K562 (cell line): ENCODE measurements at regions not wholly inside any gene's neighbourhood (a gene's known extent, or its start where the extent isn't known, plus 50 kb on each side); places are given as distances from the start of the nearest gene placed in this dataset.

Source experiments
- ATAC-seq: fragments of 200-7000 bp; cut with Tn5 transposase; 3 replicates; pipeline ENCODE4 v1.9.1; 2020; ENCODE audit warnings: moderate library complexity
- BruUV-seq: library from RNA; stranded (reverse); fragments of 400-500 nt; replicated peaks from 2 replicates; lab custom pipeline; 2021; lab: Mats Ljungman, UMichigan
- CTCF ChIA-PET: fragments of 300-600 bp; formaldehyde crosslinking; extraction: SDS; loops from one replicate; lab custom pipeline; 2021; ENCODE audit warnings: low intra/inter-chr PET ratio; lab: Yijun Ruan, JAX
- POLR2A ChIA-PET: fragments of 300-600, 350-650 bp; sonication (Branson Sonifier 250); formaldehyde crosslinking; extraction: SDS; loops from one replicate; lab custom pipeline; 2021; ENCODE audit warnings: antibody characterized with exemption, inconsistent platforms; lab: Yijun Ruan, JAX
- DNase-seq, 4 experiments: peaks; one replicate each; pipeline versions ENCODE4 v3.0.0 to v3.0.0-alpha.2; 2011 to 2018; ENCODE audit warnings: low spot score in 3 of 4, mixed read lengths in 3 of 4; ENCODE audit errors: extremely low read depth in 1 of 4
- FAIRE-seq: peaks from 2 replicates; lab custom pipeline; 2011; peaks lifted over from hg19 to GRCh38; lab: Jason Lieb, UNC
- H2AFZ ChIP-seq: 2 replicates; pipeline ENCODE4 v1.6.0; 2011; ENCODE audit warnings: low read depth, low read length, control low read depth, inconsistent platforms
- H3K27ac ChIP-seq: fragments of 200-600 bp; 3 replicates; pipeline ENCODE4 v1.8.0; 2011; ENCODE audit warnings: low read depth, mild to moderate bottlenecking, control low read depth, inconsistent platforms, low read length, moderate library complexity, mixed read lengths; ENCODE audit errors: extremely low read depth
- H3K27me3 ChIP-seq, 2 experiments: fragments of 300-600 bp in 1 of 2; 2 replicates in 1 of 2; 3 replicates in 1 of 2; pipeline versions ENCODE4 v1.6.0 to v1.8.0; 2011; ENCODE audit warnings: inconsistent platforms in 2 of 2, low read length in 2 of 2, mild to moderate bottlenecking in 1 of 2, mixed read lengths in 1 of 2, moderate library complexity in 1 of 2; ENCODE audit not compliant: control insufficient read depth in 2 of 2, insufficient read depth in 2 of 2
- H3K36me3 ChIP-seq: fragments of 300-600 bp; 3 replicates; pipeline ENCODE4 v1.8.0; 2011; ENCODE audit warnings: mild to moderate bottlenecking, low read length, inconsistent platforms; ENCODE audit not compliant: control insufficient read depth, insufficient read depth
- H3K4me1 ChIP-seq, 2 experiments: fragments of 200-600 bp in 1 of 2; replicated peaks in 1 of 2; 2 replicates in 1 of 2; 3 replicates in 1 of 2; pipeline versions ENCODE4 v1.5.1 to v1.8.0; 2011; ENCODE audit warnings: inconsistent platforms in 2 of 2, low read length in 2 of 2, mild to moderate bottlenecking in 1 of 2, mixed read lengths in 1 of 2, moderate library complexity in 1 of 2; ENCODE audit not compliant: control insufficient read depth in 2 of 2, insufficient read depth in 2 of 2
- H3K4me2 ChIP-seq: 2 replicates; pipeline ENCODE4 v1.6.1; 2011; ENCODE audit warnings: low read length, control low read depth, inconsistent platforms, mixed read lengths; ENCODE audit not compliant: insufficient read depth
- H3K4me3 ChIP-seq: fragments of 200-600 bp; sonication (generic), shearing (Covaris generic); 2 replicates; pipeline ENCODE4 v1.5.1; 2016; ENCODE audit warnings: control low read depth, inconsistent platforms
- H3K79me2 ChIP-seq: fragments of 200-600 bp; 3 replicates; pipeline ENCODE4 v1.8.0; 2011; ENCODE audit warnings: low read length, inconsistent platforms; ENCODE audit not compliant: control insufficient read depth, insufficient read depth
- H3K9ac ChIP-seq, 2 experiments: 2 replicates each; pipeline versions ENCODE4 v1.6.0 to v1.6.1; 2011; ENCODE audit warnings: low read depth in 2 of 2, low read length in 2 of 2, control low read depth in 1 of 2, inconsistent platforms in 1 of 2, mild to moderate bottlenecking in 1 of 2, mixed read lengths in 1 of 2; ENCODE audit not compliant: insufficient read depth in 1 of 2
- H3K9me1 ChIP-seq: one replicate; pipeline ENCODE4 v1.6.0; 2011; ENCODE audit warnings: inconsistent platforms, mild to moderate bottlenecking, low read length, moderate library complexity; ENCODE audit not compliant: control insufficient read depth, insufficient read depth
- H3K9me3 ChIP-seq: replicated peaks from 2 replicates; pipeline ENCODE4 v1.5.1; 2011; ENCODE audit warnings: low read depth, low read length, inconsistent platforms; ENCODE audit not compliant: control insufficient read depth, insufficient read depth
- H4K20me1 ChIP-seq: replicated peaks from 2 replicates; pipeline ENCODE4 v1.6.1; 2011; ENCODE audit warnings: low read length, inconsistent platforms, mixed read lengths; ENCODE audit not compliant: control insufficient read depth, insufficient read depth
- FOXM1 ChIP-seq, 2 experiments: fragments of 450-650 bp in 1 of 2; sonication (generic) in 1 of 2; formaldehyde crosslinking in 1 of 2; IDR thresholded peaks; 2 replicates each; pipeline versions ENCODE4 v1.6.1 to v1.9.0; 2017 to 2022; ENCODE audit warnings: low read depth in 2 of 2, mild to moderate bottlenecking in 2 of 2, missing genetic modification reagents in 1 of 2, moderate library complexity in 1 of 2
- MYC ChIP-seq, 2 experiments: fragments of 250-450 bp in 1 of 2; sonication (Bioruptor Pico) in 1 of 2; IDR thresholded peaks; 2 replicates each; pipeline versions ENCODE4 v1.5.1 to v1.6.1; 2012 to 2021; ENCODE audit warnings: low read depth in 2 of 2, borderline replicate concordance in 1 of 2, improper control_type of control experiment in 1 of 2, low read length in 1 of 2, mild to moderate bottlenecking in 1 of 2, moderate library complexity in 1 of 2
- PML ChIP-seq: IDR thresholded peaks from 2 replicates; pipeline ENCODE4 v1.6.1; 2012; ENCODE audit warnings: low read length, inconsistent platforms
- SRF ChIP-seq, 2 experiments: fragments of 250-450, 450-650 bp in 1 of 2; sonication (Bioruptor Pico) in 1 of 2; sonication (generic) in 1 of 2; formaldehyde crosslinking; IDR thresholded peaks; 2 replicates each; pipeline versions ENCODE4 v1.5.0 to v1.5.1; 2020 to 2022; ENCODE audit warnings: mild to moderate bottlenecking in 1 of 2, missing genetic modification reagents in 1 of 2
- ZNF174 ChIP-seq: fragments of 250-450 bp; sonication (Bioruptor Pico); IDR thresholded peaks from 2 replicates; pipeline ENCODE4 v1.4.0; 2020; ENCODE audit warnings: mild to moderate bottlenecking
- ZNF24 ChIP-seq: fragments of 450-650 bp; IDR thresholded peaks from 2 replicates; pipeline ENCODE4 v1.6.1; 2016
- WGBS: fragments of 100-300 bp; shearing (Covaris generic); methylation state at CpG from one replicate; pipeline ENCODE4 v1.1.6; 2016; ENCODE audit warnings: low coverage, mixed read lengths; ENCODE audit not compliant: insufficient coverage; ENCODE audit errors: missing lambda C conversion rate; 5-methylcytosine and 5-hydroxymethylcytosine counted together
- in situ Hi-C: fragments of 300-500 bp; cut with MboI; formaldehyde crosslinking; loops from 4 replicates; pipeline ENCODE4 v1.15.0; 2018; ENCODE audit warnings: inconsistent platforms, mixed read lengths
- intact Hi-C: fragments of 100-400 bp; cut with micrococcal nuclease; formaldehyde crosslinking; loops from 2 replicates; pipeline ENCODE4 v1.14.2; 2022
- TF ChIP-seq, protein P1 (sequence below): fragments of 450-650 bp; IDR thresholded peaks from 2 replicates; pipeline ENCODE4 v1.6.1; 2016; ENCODE audit warnings: antibody characterized with exemption
- TF ChIP-seq, protein P2 (sequence below): fragments of 450-650 bp; IDR thresholded peaks from 2 replicates; pipeline ENCODE4 v1.6.1; 2017; ENCODE audit warnings: antibody characterized with exemption, mild to moderate bottlenecking
- TF ChIP-seq, protein P3 (sequence below): sonication (generic); formaldehyde crosslinking; IDR thresholded peaks from 2 replicates; pipeline ENCODE4 v1.8.1; 2023; ENCODE audit warnings: mild to moderate bottlenecking, missing genetic modification reagents, moderate library complexity

DNA sequence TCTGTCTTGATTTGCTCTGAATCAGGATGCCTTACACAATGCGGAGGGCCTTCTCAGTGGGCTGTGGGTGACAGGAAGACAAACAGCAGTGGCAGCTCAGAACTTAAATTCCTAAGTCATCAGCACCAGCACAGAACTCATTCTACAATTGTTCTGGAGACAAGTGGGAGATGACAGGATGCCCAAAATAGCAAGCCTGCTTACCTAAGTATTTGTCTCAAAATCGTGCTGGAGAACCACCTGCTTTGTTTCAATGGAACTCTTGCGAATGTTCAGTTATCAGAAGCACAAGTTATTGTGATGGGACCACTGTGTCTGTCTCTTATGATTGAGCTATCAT lies 76.1 kb downstream of the VCAM1 start:
- in situ Hi-C loops (no loop called here), intact Hi-C loops (no loop called here)
- DNase-seq (no peak), ATAC-seq (no peak), FAIRE-seq (no peak)
- TF ChIP-seq, protein P1, sequence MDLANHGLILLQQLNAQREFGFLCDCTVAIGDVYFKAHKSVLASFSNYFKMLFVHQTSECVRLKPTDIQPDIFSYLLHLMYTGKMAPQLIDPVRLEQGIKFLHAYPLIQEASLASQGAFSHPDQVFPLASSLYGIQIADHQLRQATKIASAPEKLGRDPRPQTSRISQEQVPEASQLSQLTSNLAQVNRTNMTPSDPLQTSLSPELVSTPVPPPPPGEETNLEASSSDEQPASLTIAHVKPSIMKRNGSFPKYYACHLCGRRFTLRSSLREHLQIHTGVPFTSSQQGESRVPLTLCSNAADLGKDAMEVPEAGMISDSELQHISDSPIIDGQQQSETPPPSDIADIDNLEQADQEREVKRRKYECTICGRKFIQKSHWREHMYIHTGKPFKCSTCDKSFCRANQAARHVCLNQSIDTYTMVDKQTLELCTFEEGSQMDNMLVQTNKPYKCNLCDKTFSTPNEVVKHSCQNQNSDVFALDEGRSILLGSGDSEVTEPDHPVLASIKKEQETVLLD, result no peak
- H3K9me1 ChIP-seq, result no peaks in the 10 kb centered on the region
- H3K4me1 ChIP-seq, result peaks cover 0 to 12% of the 10 kb centered on the region in 2 experiments; a peak in 3 of 5 replicates
- H3K9me3 ChIP-seq, result no peaks in the 10 kb centered on the region
- no peak overlapping the region for H3K9ac ChIP-seq
- H3K4me2 ChIP-seq, result no peak overlapping the region
- WGBS, result 55% methylated on average over 3 of the region's 3 CpGs
- no peaks in the 10 kb centered on the region for H3K27me3 ChIP-seq
- no peaks in the 10 kb centered on the region for H3K79me2 ChIP-seq
- H3K4me3 ChIP-seq, result no peak overlapping the region
- ChIA-PET CTCF (no interaction called here), POLR2A (interaction anchor here (1.4 kb wide), 1 partner anchor 27 kb away, joined by 3 read pairs; no protein-coding TSS in a partner anchor)
- no peaks in the 10 kb centered on the region for H3K36me3 ChIP-seq
- peak overlapping the region; percentile 38; the same call in 1 of the 2 replicates for H2AFZ ChIP-seq
- H4K20me1 ChIP-seq, result no peaks in the 10 kb centered on the region
- H3K27ac ChIP-seq, result no peak overlapping the region
- no TSS peak for BruUV-seq

DNA sequence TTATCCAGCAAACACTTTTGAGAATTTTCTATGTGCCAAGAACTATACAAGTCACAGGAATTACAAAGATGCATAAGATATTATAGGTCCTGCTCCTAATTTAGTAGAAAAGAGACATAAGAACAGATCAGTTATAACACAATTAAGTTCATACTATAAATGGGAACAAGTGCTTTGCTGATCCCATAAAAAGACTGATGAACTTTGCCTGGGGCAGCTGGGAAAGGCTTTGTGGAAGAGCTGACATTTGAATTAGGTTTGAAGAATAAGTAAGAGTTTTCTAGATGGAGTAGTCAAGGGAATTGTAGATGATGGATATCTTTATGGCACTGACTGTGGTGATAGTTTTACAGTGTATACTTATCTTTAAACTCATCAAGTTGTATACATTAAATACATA lies 76.5 kb downstream of the VCAM1 start:
- Histone ChIP-seq H3K9ac (no peak overlapping the region), H3K27ac (no peak overlapping the region), H3K9me3 (no peaks in the 10 kb centered on the region), H3K4me1 (peaks cover 0 to 12% of the 10 kb centered on the region in 2 experiments; a peak in 3 of 5 replicates), H4K20me1 (no peaks in the 10 kb centered on the region), H3K27me3 (no peaks in the 10 kb centered on the region), H3K4me2 (no peak overlapping the region), H3K9me1 (no peaks in the 10 kb centered on the region), H3K4me3 (no peak overlapping the region), H2AFZ (no peak overlapping the region), H3K79me2 (no peaks in the 10 kb centered on the region), H3K36me3 (no peaks in the 10 kb centered on the region)
- in situ Hi-C loops (no loop called here), intact Hi-C loops (no loop called here)
- FAIRE-seq (no peak), ATAC-seq (no peak), DNase-seq (no peak)
- no TSS peak for BruUV-seq
- ChIA-PET CTCF (no interaction called here), POLR2A (interaction anchor here (1.4 kb wide), 1 partner anchor 28 kb away, joined by 3 read pairs; no protein-coding TSS in a partner anchor)
- TF ChIP-seq ZNF24 (no peak), PML (no peak), SRF (CRISPR knock-in tag; IDR thresholded peaks at IDR 0.05) (no peak), ZNF174 (CRISPR knock-in tag) (no peak), FOXM1 (IDR thresholded peaks at IDR 0.05; ENCODE audit: low read depth) (no peak), FOXM1 (CRISPR knock-in tag; IDR thresholded peaks at IDR 0.05; ENCODE audit: low read depth) (no peak), MYC (IDR thresholded peaks at IDR 0.05; ENCODE audit: low read depth, low read length) (no peak), MYC (CRISPR knock-in tag; IDR thresholded peaks at IDR 0.05; ENCODE audit: borderline replicate concordance, low read depth) (no peak)
- TF ChIP-seq, protein P2, sequence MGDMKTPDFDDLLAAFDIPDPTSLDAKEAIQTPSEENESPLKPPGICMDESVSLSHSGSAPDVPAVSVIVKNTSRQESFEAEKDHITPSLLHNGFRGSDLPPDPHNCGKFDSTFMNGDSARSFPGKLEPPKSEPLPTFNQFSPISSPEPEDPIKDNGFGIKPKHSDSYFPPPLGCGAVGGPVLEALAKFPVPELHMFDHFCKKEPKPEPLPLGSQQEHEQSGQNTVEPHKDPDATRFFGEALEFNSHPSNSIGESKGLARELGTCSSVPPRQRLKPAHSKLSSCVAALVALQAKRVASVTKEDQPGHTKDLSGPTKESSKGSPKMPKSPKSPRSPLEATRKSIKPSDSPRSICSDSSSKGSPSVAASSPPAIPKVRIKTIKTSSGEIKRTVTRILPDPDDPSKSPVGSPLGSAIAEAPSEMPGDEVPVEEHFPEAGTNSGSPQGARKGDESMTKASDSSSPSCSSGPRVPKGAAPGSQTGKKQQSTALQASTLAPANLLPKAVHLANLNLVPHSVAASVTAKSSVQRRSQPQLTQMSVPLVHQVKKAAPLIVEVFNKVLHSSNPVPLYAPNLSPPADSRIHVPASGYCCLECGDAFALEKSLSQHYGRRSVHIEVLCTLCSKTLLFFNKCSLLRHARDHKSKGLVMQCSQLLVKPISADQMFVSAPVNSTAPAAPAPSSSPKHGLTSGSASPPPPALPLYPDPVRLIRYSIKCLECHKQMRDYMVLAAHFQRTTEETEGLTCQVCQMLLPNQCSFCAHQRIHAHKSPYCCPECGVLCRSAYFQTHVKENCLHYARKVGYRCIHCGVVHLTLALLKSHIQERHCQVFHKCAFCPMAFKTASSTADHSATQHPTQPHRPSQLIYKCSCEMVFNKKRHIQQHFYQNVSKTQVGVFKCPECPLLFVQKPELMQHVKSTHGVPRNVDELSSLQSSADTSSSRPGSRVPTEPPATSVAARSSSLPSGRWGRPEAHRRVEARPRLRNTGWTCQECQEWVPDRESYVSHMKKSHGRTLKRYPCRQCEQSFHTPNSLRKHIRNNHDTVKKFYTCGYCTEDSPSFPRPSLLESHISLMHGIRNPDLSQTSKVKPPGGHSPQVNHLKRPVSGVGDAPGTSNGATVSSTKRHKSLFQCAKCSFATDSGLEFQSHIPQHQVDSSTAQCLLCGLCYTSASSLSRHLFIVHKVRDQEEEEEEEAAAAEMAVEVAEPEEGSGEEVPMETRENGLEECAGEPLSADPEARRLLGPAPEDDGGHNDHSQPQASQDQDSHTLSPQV, result no peak
- TF ChIP-seq, protein P3, sequence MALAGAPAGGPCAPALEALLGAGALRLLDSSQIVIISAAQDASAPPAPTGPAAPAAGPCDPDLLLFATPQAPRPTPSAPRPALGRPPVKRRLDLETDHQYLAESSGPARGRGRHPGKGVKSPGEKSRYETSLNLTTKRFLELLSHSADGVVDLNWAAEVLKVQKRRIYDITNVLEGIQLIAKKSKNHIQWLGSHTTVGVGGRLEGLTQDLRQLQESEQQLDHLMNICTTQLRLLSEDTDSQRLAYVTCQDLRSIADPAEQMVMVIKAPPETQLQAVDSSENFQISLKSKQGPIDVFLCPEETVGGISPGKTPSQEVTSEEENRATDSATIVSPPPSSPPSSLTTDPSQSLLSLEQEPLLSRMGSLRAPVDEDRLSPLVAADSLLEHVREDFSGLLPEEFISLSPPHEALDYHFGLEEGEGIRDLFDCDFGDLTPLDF (CRISPR knock-in tag), result no peak
